Nephron progenitor cell (in vitro differentiated cells): ENCODE measurements at regions not wholly inside any gene's neighbourhood (a gene's known extent, or its start where the extent isn't known, plus 50 kb on each side); places are given as distances from the start of the nearest gene placed in this dataset.

ENCODE experiments used
- DNase-seq: peaks from one replicate; pipeline ENCODE4 v3.0.0; 2021
- H3K27ac Mint-ChIP-seq: 2 replicates; pipeline ENCODE4 v1.8.0; 2021; ENCODE audit warnings: mild to moderate bottlenecking, moderate library complexity, mixed read lengths
- H3K27me3 Mint-ChIP-seq: 2 replicates; pipeline ENCODE4 v1.8.0; 2021; ENCODE audit warnings: mild to moderate bottlenecking, low read depth, mixed read lengths; ENCODE audit not compliant: poor library complexity
- H3K36me3 Mint-ChIP-seq: 2 replicates; pipeline ENCODE4 v1.8.0; 2021; ENCODE audit warnings: low read depth, mixed read lengths
- H3K4me1 Mint-ChIP-seq: 2 replicates; pipeline ENCODE4 v1.8.0; 2021; ENCODE audit warnings: mixed read lengths
- H3K4me3 Mint-ChIP-seq: 2 replicates; pipeline ENCODE4 v1.8.0; 2021; ENCODE audit warnings: mild to moderate bottlenecking, moderate library complexity, mixed read lengths
- H3K9me3 Mint-ChIP-seq: 2 replicates; pipeline ENCODE4 v1.8.0; 2021; ENCODE audit warnings: mild to moderate bottlenecking, moderate library complexity, mixed read lengths
- TF ChIP-seq, protein P1 (sequence below): fragments of 200-600 bp; sonication (generic); IDR thresholded peaks from 2 replicates; pipeline ENCODE4 v1.5.0; 2021; ENCODE audit warnings: antibody characterized with exemption

DNA sequence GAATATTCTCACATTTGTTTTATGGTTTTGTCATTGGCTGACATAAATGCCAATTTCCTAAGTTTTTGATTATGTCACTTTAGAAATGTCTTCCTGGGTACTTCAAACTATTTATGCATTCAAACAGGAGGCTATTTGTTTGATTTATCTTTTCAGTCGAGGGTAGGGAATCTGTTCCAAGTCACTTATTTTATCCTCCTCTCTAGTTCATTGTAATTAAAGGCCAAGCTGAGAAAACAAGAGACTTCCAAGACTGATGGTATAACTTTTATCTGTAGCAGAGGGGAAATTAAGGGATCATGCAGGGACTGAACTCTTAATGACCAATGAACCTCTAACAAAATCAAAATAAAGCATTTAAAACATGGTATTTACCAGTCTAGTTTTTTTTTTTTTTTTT, 968.4 kb downstream of the SORCS3 start:
- Mint-ChIP-seq H3K9me3 (no peaks in the 10 kb centered on the region), H3K4me1 (no peaks in the 10 kb centered on the region), H3K27me3 (peaks cover 4% of the 10 kb centered on the region), H3K27ac (no peak overlapping the region), H3K36me3 (no peaks in the 10 kb centered on the region), H3K4me3 (no peak overlapping the region)
- TF ChIP-seq, protein P1, sequence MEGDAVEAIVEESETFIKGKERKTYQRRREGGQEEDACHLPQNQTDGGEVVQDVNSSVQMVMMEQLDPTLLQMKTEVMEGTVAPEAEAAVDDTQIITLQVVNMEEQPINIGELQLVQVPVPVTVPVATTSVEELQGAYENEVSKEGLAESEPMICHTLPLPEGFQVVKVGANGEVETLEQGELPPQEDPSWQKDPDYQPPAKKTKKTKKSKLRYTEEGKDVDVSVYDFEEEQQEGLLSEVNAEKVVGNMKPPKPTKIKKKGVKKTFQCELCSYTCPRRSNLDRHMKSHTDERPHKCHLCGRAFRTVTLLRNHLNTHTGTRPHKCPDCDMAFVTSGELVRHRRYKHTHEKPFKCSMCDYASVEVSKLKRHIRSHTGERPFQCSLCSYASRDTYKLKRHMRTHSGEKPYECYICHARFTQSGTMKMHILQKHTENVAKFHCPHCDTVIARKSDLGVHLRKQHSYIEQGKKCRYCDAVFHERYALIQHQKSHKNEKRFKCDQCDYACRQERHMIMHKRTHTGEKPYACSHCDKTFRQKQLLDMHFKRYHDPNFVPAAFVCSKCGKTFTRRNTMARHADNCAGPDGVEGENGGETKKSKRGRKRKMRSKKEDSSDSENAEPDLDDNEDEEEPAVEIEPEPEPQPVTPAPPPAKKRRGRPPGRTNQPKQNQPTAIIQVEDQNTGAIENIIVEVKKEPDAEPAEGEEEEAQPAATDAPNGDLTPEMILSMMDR, result no peak
- DNase-seq, result no peak

DNA sequence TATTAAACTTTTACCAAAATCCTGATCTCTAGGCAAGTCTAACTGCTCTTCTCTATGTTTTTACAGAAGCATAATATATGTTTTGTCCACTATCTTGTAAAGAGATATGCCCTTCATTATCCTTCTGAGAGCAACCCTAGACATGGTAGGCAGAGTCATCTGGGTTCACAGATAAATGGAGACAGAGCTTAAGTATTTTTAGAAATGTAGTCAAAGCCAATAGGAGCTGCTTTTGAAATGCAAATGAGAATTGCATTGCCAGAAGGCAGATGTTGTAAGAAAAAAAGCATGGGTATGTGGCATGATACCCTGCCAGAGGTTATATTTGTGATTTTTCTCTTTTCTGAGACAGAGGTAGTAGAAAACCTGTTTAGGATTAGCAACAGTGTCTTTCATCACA, 964.8 kb downstream of the SORCS3 start:
- H3K36me3 Mint-ChIP-seq, result peaks cover 5% of the 10 kb centered on the region
- H3K4me1 Mint-ChIP-seq, result no peaks in the 10 kb centered on the region
- TF ChIP-seq, protein P1, result no peak
- DNase-seq, result no peak
- H3K9me3 Mint-ChIP-seq, result peaks cover 8% of the 10 kb centered on the region
- H3K4me3 Mint-ChIP-seq, result no peak overlapping the region
- H3K27ac Mint-ChIP-seq, result no peak overlapping the region
- peaks cover 4% of the 10 kb centered on the region for H3K27me3 Mint-ChIP-seq

DNA sequence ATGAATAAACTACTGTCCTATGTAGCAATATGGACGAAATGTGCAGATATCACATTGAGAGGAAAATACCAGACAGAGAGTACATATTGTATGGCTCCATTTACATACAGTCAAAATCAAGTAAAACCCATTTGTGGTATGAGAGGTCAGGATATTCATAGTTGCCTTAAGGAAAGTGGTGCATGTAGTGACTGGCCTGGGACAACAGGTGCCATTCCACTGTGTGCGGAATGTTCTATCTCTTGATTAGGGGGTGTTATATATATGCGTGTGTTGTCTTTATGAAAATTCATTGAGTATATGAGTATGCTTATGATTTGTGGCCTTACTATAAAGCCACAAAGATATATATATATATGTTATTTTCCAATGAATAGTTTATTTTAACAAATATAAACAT, 964.0 kb downstream of the SORCS3 start:
- TF ChIP-seq, protein P1, result no peak
- peaks cover 4% of the 10 kb centered on the region for H3K27me3 Mint-ChIP-seq
- H3K4me1 Mint-ChIP-seq, result no peaks in the 10 kb centered on the region
- no peak overlapping the region for H3K27ac Mint-ChIP-seq
- H3K9me3 Mint-ChIP-seq, result peaks cover 8% of the 10 kb centered on the region
- no peak for DNase-seq
- H3K36me3 Mint-ChIP-seq, result peaks cover 5% of the 10 kb centered on the region
- no peak overlapping the region for H3K4me3 Mint-ChIP-seq

DNA sequence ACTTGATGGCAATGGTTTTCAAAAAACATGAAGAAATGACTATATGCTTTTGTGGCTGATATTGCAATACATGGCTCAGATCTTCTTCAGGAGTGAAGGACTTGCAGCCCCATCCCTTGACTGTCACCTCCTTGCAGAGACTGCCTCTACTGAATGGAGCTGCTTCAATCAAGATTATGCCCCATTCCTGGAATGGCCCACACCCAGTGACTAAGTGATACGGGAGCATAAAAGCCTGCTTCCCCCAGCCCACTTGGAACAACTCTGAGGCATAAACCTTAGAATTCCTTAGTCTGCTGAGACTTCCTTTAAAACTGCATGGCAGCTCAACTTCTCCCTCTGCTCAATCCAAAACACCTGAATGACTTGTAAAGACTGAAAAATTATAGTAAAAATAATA, 957.1 kb downstream of the SORCS3 start:
- peaks cover 5% of the 10 kb centered on the region for H3K9me3 Mint-ChIP-seq
- no peak for DNase-seq
- peaks cover 5% of the 10 kb centered on the region for H3K36me3 Mint-ChIP-seq
- H3K4me3 Mint-ChIP-seq, result no peak overlapping the region
- TF ChIP-seq, protein P1, result no peak
- H3K4me1 Mint-ChIP-seq, result no peaks in the 10 kb centered on the region
- H3K27me3 Mint-ChIP-seq, result no peaks in the 10 kb centered on the region
- H3K27ac Mint-ChIP-seq, result no peak overlapping the region

DNA sequence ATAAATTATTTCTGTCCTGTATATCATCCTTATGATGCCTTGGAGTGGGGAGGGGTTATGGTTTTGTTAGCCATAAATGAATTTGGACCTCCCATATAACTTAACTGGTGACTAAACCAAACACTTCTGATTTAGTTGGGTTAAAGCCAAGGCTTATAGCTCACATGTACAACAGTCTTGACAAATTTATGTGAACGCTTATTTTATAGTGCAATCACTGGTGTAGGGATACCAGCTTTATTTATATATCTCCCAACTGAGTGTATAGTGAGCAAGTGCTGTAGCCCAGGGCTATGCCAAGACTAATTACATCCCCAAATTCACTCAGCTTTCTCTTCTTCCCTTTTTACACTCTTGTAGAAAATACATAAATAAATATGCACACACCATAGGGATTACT, 956.2 kb downstream of the SORCS3 start:
- TF ChIP-seq, protein P1, result no peak
- no peaks in the 10 kb centered on the region for H3K36me3 Mint-ChIP-seq
- no peak for DNase-seq

DNA sequence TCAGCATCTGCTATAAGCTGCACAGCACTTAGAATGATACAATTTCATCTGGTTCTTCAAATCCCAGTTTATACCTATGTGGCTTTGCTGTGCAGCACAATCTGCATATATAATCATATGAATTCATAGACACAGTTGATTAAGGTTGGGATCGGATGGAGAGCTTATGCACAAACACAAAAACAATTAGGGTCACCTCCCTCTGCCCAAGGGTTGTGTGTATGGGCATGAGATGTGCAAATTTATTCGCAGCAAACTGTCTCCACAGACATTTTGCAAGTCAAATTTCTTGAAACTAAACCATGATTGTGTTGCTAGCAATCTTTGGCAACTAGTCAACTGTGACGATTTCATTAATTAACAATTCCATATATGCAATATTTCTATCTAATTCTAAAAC, 955.7 kb downstream of the SORCS3 start:
- no peaks in the 10 kb centered on the region for H3K36me3 Mint-ChIP-seq
- H3K4me1 Mint-ChIP-seq, result peaks cover 5% of the 10 kb centered on the region
- no peaks in the 10 kb centered on the region for H3K27me3 Mint-ChIP-seq
- no peak overlapping the region for H3K4me3 Mint-ChIP-seq
- H3K9me3 Mint-ChIP-seq, result no peaks in the 10 kb centered on the region
- DNase-seq, result no peak
- H3K27ac Mint-ChIP-seq, result no peak overlapping the region
- TF ChIP-seq, protein P1, result no peak

More for the DNA sequence above, 956.2 kb downstream of the SORCS3 start:
- no peak overlapping the region for H3K4me3 Mint-ChIP-seq
- H3K27me3 Mint-ChIP-seq, result no peaks in the 10 kb centered on the region
- no peaks in the 10 kb centered on the region for H3K9me3 Mint-ChIP-seq
- H3K27ac Mint-ChIP-seq, result no peak overlapping the region
- H3K4me1 Mint-ChIP-seq, result no peaks in the 10 kb centered on the region
